ENCODE measurements at regions not wholly inside any gene's neighbourhood (a gene's known extent, or its start where the extent isn't known, plus 50 kb on each side); places are given as distances from the start of the nearest gene placed in this dataset.

- POLR2A ChIA-PET = interaction anchor here (0.6 kb wide), 1 partner anchor 625 kb away, joined by 3 read pairs; no protein-coding TSS in a partner anchor
- Mint-ChIP-seq H3K4me1 (0 out of 2 replicates have a peak, but pooled peaks cover 3% of the 10 kb centered on the region), H3K4me3 (no peak overlapping the region), H3K9me3 (peaks cover 6% of the 10 kb centered on the region), H3K27ac (no peak overlapping the region), H3K36me3 (no peaks in the 10 kb centered on the region), H3K27me3 (ENCODE audit: low read depth) (no peaks in the 10 kb centered on the region)
- DNase-seq (ENCODE audit: low spot score) = peak; percentile 87
- peak; percentile 98 for ATAC-seq
- TF ChIP-seq USF2 (CRISPR knock-in tag; IDR thresholded peaks at IDR 0.05) (no peak), CTCF (IDR thresholded peaks at IDR 0.05) (peak; percentile 84), SP1 (CRISPR knock-in tag; conservative IDR thresholded peaks at IDR 0.05) (0 out of 2 replicates have a peak, but pooled peaks have one; percentile 24)
- TF ChIP-seq, protein P1, sequence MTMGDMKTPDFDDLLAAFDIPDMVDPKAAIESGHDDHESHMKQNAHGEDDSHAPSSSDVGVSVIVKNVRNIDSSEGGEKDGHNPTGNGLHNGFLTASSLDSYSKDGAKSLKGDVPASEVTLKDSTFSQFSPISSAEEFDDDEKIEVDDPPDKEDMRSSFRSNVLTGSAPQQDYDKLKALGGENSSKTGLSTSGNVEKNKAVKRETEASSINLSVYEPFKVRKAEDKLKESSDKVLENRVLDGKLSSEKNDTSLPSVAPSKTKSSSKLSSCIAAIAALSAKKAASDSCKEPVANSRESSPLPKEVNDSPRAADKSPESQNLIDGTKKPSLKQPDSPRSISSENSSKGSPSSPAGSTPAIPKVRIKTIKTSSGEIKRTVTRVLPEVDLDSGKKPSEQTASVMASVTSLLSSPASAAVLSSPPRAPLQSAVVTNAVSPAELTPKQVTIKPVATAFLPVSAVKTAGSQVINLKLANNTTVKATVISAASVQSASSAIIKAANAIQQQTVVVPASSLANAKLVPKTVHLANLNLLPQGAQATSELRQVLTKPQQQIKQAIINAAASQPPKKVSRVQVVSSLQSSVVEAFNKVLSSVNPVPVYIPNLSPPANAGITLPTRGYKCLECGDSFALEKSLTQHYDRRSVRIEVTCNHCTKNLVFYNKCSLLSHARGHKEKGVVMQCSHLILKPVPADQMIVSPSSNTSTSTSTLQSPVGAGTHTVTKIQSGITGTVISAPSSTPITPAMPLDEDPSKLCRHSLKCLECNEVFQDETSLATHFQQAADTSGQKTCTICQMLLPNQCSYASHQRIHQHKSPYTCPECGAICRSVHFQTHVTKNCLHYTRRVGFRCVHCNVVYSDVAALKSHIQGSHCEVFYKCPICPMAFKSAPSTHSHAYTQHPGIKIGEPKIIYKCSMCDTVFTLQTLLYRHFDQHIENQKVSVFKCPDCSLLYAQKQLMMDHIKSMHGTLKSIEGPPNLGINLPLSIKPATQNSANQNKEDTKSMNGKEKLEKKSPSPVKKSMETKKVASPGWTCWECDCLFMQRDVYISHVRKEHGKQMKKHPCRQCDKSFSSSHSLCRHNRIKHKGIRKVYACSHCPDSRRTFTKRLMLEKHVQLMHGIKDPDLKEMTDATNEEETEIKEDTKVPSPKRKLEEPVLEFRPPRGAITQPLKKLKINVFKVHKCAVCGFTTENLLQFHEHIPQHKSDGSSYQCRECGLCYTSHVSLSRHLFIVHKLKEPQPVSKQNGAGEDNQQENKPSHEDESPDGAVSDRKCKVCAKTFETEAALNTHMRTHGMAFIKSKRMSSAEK (CRISPR knock-in tag; IDR thresholded peaks at IDR 0.05; ENCODE audit: borderline replicate concordance) = 0 out of 2 replicates have a peak, but pooled peaks have one; percentile 30
- CTCF ChIA-PET = interaction anchor here (0.5 to 2.1 kb wide), 66 partner anchors 9 to 649 kb away, joined by 3 to 43 read pairs (median 4); partner anchors contain the start of genes MTHFD1L and PLEKHG1
These were observed 86.2 kb downstream of the PLEKHG1 start for GRCh38 chr6:150685860-150686259.

DNA sequence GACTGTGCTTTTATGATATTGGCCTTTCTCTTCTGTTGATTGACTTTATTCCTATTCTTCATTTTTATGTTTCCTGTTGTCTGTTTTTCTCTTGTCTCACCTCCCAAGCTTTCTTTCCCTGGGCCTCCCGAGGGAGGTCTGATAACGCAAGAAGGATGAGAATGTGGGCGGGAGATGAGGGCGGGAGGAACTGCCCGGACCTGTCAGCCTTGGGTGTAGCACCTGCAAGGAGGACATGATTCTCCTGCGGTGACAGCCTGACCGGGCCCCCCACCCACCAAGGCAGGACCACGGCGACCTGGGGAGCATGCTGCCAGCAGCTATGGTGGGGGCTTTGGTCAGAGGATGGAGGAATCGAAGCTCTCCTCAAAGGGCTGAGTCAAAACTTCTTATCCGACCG is 86.9 kb downstream of the PLEKHG1 start:
- H3K27ac Mint-ChIP-seq = no peak overlapping the region
- TF ChIP-seq GRHL2 (CRISPR knock-in tag; IDR thresholded peaks at IDR 0.05; ENCODE audit: insufficient replicate concordance, severe bottlenecking) (no peak), GABPB1 (CRISPR knock-in tag; IDR thresholded peaks at IDR 0.05) (no peak), RELA (CRISPR knock-in tag; IDR thresholded peaks at IDR 0.05; ENCODE audit: borderline replicate concordance) (no peak), ZMAT4 (CRISPR knock-in tag; IDR thresholded peaks at IDR 0.05) (no peak), TP53 (CRISPR knock-in tag; IDR thresholded peaks at IDR 0.05) (no peak), ZBTB21 (CRISPR knock-in tag; IDR thresholded peaks at IDR 0.05; ENCODE audit: borderline replicate concordance) (no peak)
- TF ChIP-seq, protein P2, sequence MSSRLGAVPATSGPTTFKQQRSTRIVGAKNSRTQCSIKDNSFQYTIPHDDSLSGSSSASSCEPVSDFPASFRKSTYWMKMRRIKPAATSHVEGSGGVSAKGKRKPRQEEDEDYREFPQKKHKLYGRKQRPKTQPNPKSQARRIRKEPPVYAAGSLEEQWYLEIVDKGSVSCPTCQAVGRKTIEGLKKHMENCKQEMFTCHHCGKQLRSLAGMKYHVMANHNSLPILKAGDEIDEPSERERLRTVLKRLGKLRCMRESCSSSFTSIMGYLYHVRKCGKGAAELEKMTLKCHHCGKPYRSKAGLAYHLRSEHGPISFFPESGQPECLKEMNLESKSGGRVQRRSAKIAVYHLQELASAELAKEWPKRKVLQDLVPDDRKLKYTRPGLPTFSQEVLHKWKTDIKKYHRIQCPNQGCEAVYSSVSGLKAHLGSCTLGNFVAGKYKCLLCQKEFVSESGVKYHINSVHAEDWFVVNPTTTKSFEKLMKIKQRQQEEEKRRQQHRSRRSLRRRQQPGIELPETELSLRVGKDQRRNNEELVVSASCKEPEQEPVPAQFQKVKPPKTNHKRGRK (CRISPR knock-in tag; IDR thresholded peaks at IDR 0.05; ENCODE audit: borderline replicate concordance) = no peak
- TF ChIP-seq, protein P3, sequence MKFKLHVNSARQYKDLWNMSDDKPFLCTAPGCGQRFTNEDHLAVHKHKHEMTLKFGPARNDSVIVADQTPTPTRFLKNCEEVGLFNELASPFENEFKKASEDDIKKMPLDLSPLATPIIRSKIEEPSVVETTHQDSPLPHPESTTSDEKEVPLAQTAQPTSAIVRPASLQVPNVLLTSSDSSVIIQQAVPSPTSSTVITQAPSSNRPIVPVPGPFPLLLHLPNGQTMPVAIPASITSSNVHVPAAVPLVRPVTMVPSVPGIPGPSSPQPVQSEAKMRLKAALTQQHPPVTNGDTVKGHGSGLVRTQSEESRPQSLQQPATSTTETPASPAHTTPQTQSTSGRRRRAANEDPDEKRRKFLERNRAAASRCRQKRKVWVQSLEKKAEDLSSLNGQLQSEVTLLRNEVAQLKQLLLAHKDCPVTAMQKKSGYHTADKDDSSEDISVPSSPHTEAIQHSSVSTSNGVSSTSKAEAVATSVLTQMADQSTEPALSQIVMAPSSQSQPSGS (CRISPR knock-in tag; IDR thresholded peaks at IDR 0.05; ENCODE audit: borderline replicate concordance, low read depth) = no peak
- 0 out of 2 replicates have a peak, but pooled peaks cover 3% of the 10 kb centered on the region for H3K4me1 Mint-ChIP-seq
- ChIA-PET POLR2A (interaction anchor here (0.6 kb wide), 1 partner anchor 624 kb away, joined by 3 read pairs; no protein-coding TSS in a partner anchor), CTCF (interaction anchor here (0.5 to 2.1 kb wide), 57 partner anchors 9 to 291 kb away, joined by 3 to 43 read pairs (median 4); partner anchors contain the start of genes MTHFD1L and PLEKHG1)
- no peak overlapping the region for H3K4me3 Mint-ChIP-seq
- no peak for ATAC-seq
- no peaks in the 10 kb centered on the region for H3K27me3 Mint-ChIP-seq (ENCODE audit: low read depth)
- no peaks in the 10 kb centered on the region for H3K36me3 Mint-ChIP-seq
- no peak for DNase-seq (ENCODE audit: low spot score)
- peaks cover 6% of the 10 kb centered on the region for H3K9me3 Mint-ChIP-seq
